Stomach (tissue), 8 donors: ENCODE measurements at regions not wholly inside any gene's neighbourhood (a gene's known extent, or its start where the extent isn't known, plus 50 kb on each side); places are given as distances from the start of the nearest gene placed in this dataset.

ENCODE experiments used
- DNase-seq, 2 donors: peaks; one replicate each; pipeline versions ENCODE4 v3.0.0 to v3.0.0-alpha.2; 2013 to 2019
- H3K27ac ChIP-seq, 5 donors: fragments of 200-600 bp in 4 of 5; sonication (generic) in 4 of 5; one replicate each; pipeline ENCODE4 v1.5.1; 2013 to 2019; ENCODE audit warnings: mild to moderate bottlenecking in 1 of 5, moderate library complexity in 1 of 5
- H3K27me3 ChIP-seq, 3 donors: fragments of 200-600 bp; sonication (generic); one replicate each; pipeline ENCODE4 v1.5.1; 2017 to 2019; ENCODE audit warnings: mixed run types in 1 of 3
- H3K36me3 ChIP-seq, 4 donors: fragments of 200-600 bp; sonication (generic); 1 replicate in 3 of 4; 2 replicates in 1 of 4; pipeline ENCODE4 v1.5.1; 2016 to 2019
- H3K4me1 ChIP-seq, 4 donors: fragments of 200-600 bp; sonication (generic); one replicate each; pipeline ENCODE4 v1.5.1; 2016 to 2019
- H3K4me3 ChIP-seq, 4 donors: fragments of 200-600 bp; sonication (generic) in 3 of 4; one replicate each; pipeline ENCODE4 v1.5.1; 2016 to 2019; ENCODE audit warnings: mild to moderate bottlenecking in 1 of 4
- H3K9me3 ChIP-seq, 4 donors: fragments of 200-600 bp; sonication (generic); one replicate each; pipeline ENCODE4 v1.5.1; 2016 to 2019
- CTCF ChIP-seq, 7 experiments: fragments of 450-650 bp in 4 of 7; fragments of 200-600 bp in 3 of 7; sonication (generic) in 3 of 7; IDR thresholded peaks; one replicate each; pipeline ENCODE4 v1.5.1; 2016 to 2019; ENCODE audit warnings: antibody characterized with exemption in 7 of 7, control low read depth in 2 of 7, mild to moderate bottlenecking in 1 of 7
- EP300 ChIP-seq: sonication (generic); formaldehyde crosslinking; IDR thresholded peaks from one replicate; pipeline ENCODE4 v1.6.1; 2017; ENCODE audit warnings: antibody characterized with exemption
- POLR2A ChIP-seq, 4 donors: fragments of 450-650 bp; IDR thresholded peaks; one replicate each; pipeline ENCODE4 v1.6.1; 2016; ENCODE audit warnings: antibody characterized with exemption in 4 of 4, control low read depth in 2 of 4, mild to moderate bottlenecking in 1 of 4, moderate library complexity in 1 of 4
- POLR2AphosphoS5 ChIP-seq, 3 donors: sonication (generic); formaldehyde crosslinking; IDR thresholded peaks; one replicate each; pipeline ENCODE4 v1.6.1; 2016; ENCODE audit warnings: antibody characterized with exemption in 3 of 3
- WGBS, 5 donors: extraction: QIAGEN DNeasy Blood & Tissue Kit in 3 of 5; methylation state at CpG; one replicate each; pipeline versions ENCODE4 v1.1.5 to v1.1.7; 2013 to 2018; 5-methylcytosine and 5-hydroxymethylcytosine counted together
- intact Hi-C: fragments of 100-400 bp; cut with DNase I; formaldehyde crosslinking; loops from one replicate; pipeline ENCODE4 v1.15.1; 2023; ENCODE audit warnings: low total_unique reads
- donor health status: healthy with polysubstance abuse.
- donor health status: Bipolar disorder and iron deficiency.
- donor health status: healthy.

GRCh38 chr4:181438641-181439040 lies 804.6 kb upstream of the TENM3 start:
- no peak overlapping the region for H3K27ac ChIP-seq
- no peak for TF ChIP-seq EP300
- no peak for TF ChIP-seq POLR2A (IDR thresholded peaks at IDR 0.05)
- no peak for TF ChIP-seq CTCF (IDR thresholded peaks at IDR 0.05)
- no peak for TF ChIP-seq POLR2AphosphoS5 (IDR thresholded peaks at IDR 0.05)
- no peak overlapping the region for H3K4me3 ChIP-seq
- H3K9me3 ChIP-seq: no peaks in the 10 kb centered on the region
- no peaks in the 10 kb centered on the region for H3K4me1 ChIP-seq
- H3K36me3 ChIP-seq: no peaks in the 10 kb centered on the region
- intact Hi-C loops: no loop called here
- whole genome bisulfite sequencing, 5 donors: 61 to 67% (median 62%) methylated on average over 5 of the region's 5 CpGs
- peaks cover 0 to 3% (median 0%) of the 10 kb centered on the region in 3 donors for H3K27me3 ChIP-seq
- DNase-seq: no peak

GRCh38 chr4:181443021-181443420 lies 800.2 kb upstream of the TENM3 start:
- H3K36me3 ChIP-seq: no peaks in the 10 kb centered on the region
- WGBS, 5 donors: 14 to 31% (median 22%) methylated on average over 6 of the region's 6 CpGs
- no peaks in the 10 kb centered on the region for H3K4me1 ChIP-seq
- H3K27me3 ChIP-seq: peaks cover 0 to 3% (median 0%) of the 10 kb centered on the region in 3 donors
- no peak overlapping the region for H3K27ac ChIP-seq
- H3K9me3 ChIP-seq: no peaks in the 10 kb centered on the region
- intact Hi-C loops: no loop called here
- no peak overlapping the region for H3K4me3 ChIP-seq
- DNase-seq: no peak
- TF ChIP-seq CTCF (IDR thresholded peaks at IDR 0.05) (no peak), POLR2AphosphoS5 (IDR thresholded peaks at IDR 0.05) (no peak), EP300 (no peak), POLR2A (IDR thresholded peaks at IDR 0.05) (no peak)

GRCh38 chr4:181465826-181466225 lies 777.4 kb upstream of the TENM3 start:
- intact Hi-C loops: no loop called here
- H3K27me3 ChIP-seq: no peaks in the 10 kb centered on the region
- no peak for DNase-seq
- H3K27ac ChIP-seq: no peak overlapping the region
- WGBS, 5 donors: 82 to 89% (median 87%) methylated on average over 7 of the region's 7 CpGs
- H3K36me3 ChIP-seq: no peaks in the 10 kb centered on the region
- H3K9me3 ChIP-seq: no peaks in the 10 kb centered on the region
- H3K4me1 ChIP-seq: no peaks in the 10 kb centered on the region
- H3K4me3 ChIP-seq: no peak overlapping the region
- TF ChIP-seq EP300 (no peak), POLR2AphosphoS5 (IDR thresholded peaks at IDR 0.05) (no peak), POLR2A (IDR thresholded peaks at IDR 0.05) (no peak), CTCF (IDR thresholded peaks at IDR 0.05) (no peak)

- intact Hi-C loops: no loop called here
- H3K4me1 ChIP-seq: no peaks in the 10 kb centered on the region
Observed at GRCh38 chr4:181468451-181468850, 774.8 kb upstream of the TENM3 start.

More at GRCh38 chr4:181468451-181468850, 774.8 kb upstream of the TENM3 start:
- no peak for TF ChIP-seq POLR2AphosphoS5 (IDR thresholded peaks at IDR 0.05)
- TF ChIP-seq EP300: no peak
- TF ChIP-seq CTCF (IDR thresholded peaks at IDR 0.05): no peak
- no peak for TF ChIP-seq POLR2A (IDR thresholded peaks at IDR 0.05)
- WGBS, 5 donors: 72 to 91% (median 78%) methylated on average over 6 of the region's 6 CpGs
- Histone ChIP-seq H3K27ac (no peak overlapping the region), H3K27me3 (no peaks in the 10 kb centered on the region), H3K9me3 (no peaks in the 10 kb centered on the region), H3K4me3 (no peak overlapping the region), H3K36me3 (no peaks in the 10 kb centered on the region)
- DNase-seq: no peak
